Endothelial cell of umbilical vein (primary cell): ENCODE measurements at regions not wholly inside any gene's neighbourhood (a gene's known extent, or its start where the extent isn't known, plus 50 kb on each side); places are given as distances from the start of the nearest gene placed in this dataset.

Experiments used
- BruUV-seq: library from RNA; stranded (reverse); fragments of 400-500 nt; replicated peaks from 2 replicates; lab custom pipeline; 2021; lab: Mats Ljungman, UMichigan
- CTCF ChIA-PET: fragments of 300-600, 350-600 bp; sonication (Branson Sonifier 250); formaldehyde crosslinking; loops from one replicate; lab custom pipeline; 2021; ENCODE audit warnings: antibody characterized with exemption, inconsistent platforms; lab: Charles Lee
- POLR2A ChIA-PET: fragments of 300-600, 350-600 bp; sonication (Branson Sonifier 250); formaldehyde crosslinking; loops from one replicate; lab custom pipeline; 2021; ENCODE audit warnings: antibody characterized with exemption, inconsistent platforms; lab: Charles Lee
- DNase-seq: peaks from one replicate; pipeline ENCODE4 v3.0.0-alpha.2; 2011; ENCODE audit warnings: low read depth, low spot score
- FAIRE-seq: peaks from 2 replicates; lab custom pipeline; 2011; peaks lifted over from hg19 to GRCh38; lab: Jason Lieb, UNC
- H2AFZ ChIP-seq: 2 replicates; pipeline ENCODE4 v1.6.0; 2012; ENCODE audit warnings: low read depth, low read length, control low read depth, inconsistent platforms
- H3K27ac ChIP-seq: 2 replicates; pipeline ENCODE4 v1.5.1; 2011; ENCODE audit warnings: low read depth, mild to moderate bottlenecking, control low read depth, low read length, moderate library complexity; ENCODE audit not compliant: insufficient read depth
- H3K27me3 ChIP-seq, 2 experiments: 2 replicates each; pipeline versions ENCODE4 v1.6.0 to v1.6.1; 2011; ENCODE audit warnings: low read length in 2 of 2, mixed read lengths in 1 of 2; ENCODE audit not compliant: control insufficient read depth in 2 of 2, insufficient read depth in 2 of 2
- H3K36me3 ChIP-seq, 2 experiments: 2 replicates in 1 of 2; 3 replicates in 1 of 2; pipeline ENCODE4 v1.5.1; 2011; ENCODE audit warnings: low read length in 2 of 2, mild to moderate bottlenecking in 1 of 2, moderate library complexity in 1 of 2; ENCODE audit not compliant: control insufficient read depth in 2 of 2, insufficient read depth in 2 of 2; ENCODE audit errors: extremely low read depth in 1 of 2
- H3K4me1 ChIP-seq: 3 replicates; pipeline ENCODE4 v1.5.1; 2011; ENCODE audit warnings: mild to moderate bottlenecking, low read length; ENCODE audit not compliant: control insufficient read depth, insufficient read depth; ENCODE audit errors: extremely low read depth
- H3K4me2 ChIP-seq: 2 replicates; pipeline ENCODE4 v1.6.1; 2011; ENCODE audit warnings: low read length, control low read depth, mixed read lengths; ENCODE audit not compliant: insufficient read depth
- H3K4me3 ChIP-seq, 3 experiments: fragments of 200-600 bp in 1 of 3; sonication (generic), shearing (Covaris generic) in 1 of 3; replicated peaks in 1 of 3; 2 replicates each; pipeline ENCODE4 v1.5.1; 2011 to 2016; ENCODE audit warnings: control low read depth in 3 of 3, low read length in 3 of 3, mild to moderate bottlenecking in 2 of 3, inconsistent platforms in 1 of 3, low read depth in 1 of 3, moderate library complexity in 1 of 3; ENCODE audit not compliant: insufficient read depth in 1 of 3
- H3K79me2 ChIP-seq: 2 replicates; pipeline ENCODE4 v1.6.0; 2012; ENCODE audit warnings: low read length, inconsistent platforms; ENCODE audit not compliant: control insufficient read depth, insufficient read depth
- H3K9ac ChIP-seq: replicated peaks from 2 replicates; pipeline ENCODE3; 2011; ENCODE audit warnings: low read length, control low read depth; ENCODE audit not compliant: insufficient read depth; ENCODE audit errors: extremely low read depth
- H3K9me1 ChIP-seq: replicated peaks from 3 replicates; pipeline ENCODE4 v1.6.0; 2011; ENCODE audit warnings: mild to moderate bottlenecking, low read length; ENCODE audit not compliant: control insufficient read depth, insufficient read depth; ENCODE audit errors: extremely low read depth
- H3K9me3 ChIP-seq: replicated peaks from 2 replicates; pipeline ENCODE4 v1.5.1; 2012; ENCODE audit warnings: low read length, inconsistent platforms; ENCODE audit not compliant: control insufficient read depth, insufficient read depth
- H4K20me1 ChIP-seq: replicated peaks from 2 replicates; pipeline ENCODE3; 2011; ENCODE audit warnings: mild to moderate bottlenecking, low read length; ENCODE audit not compliant: control insufficient read depth, insufficient read depth; ENCODE audit errors: extremely low read depth
- EZH2 ChIP-seq: IDR thresholded peaks from 2 replicates; pipeline ENCODE4 v1.6.1; 2012; ENCODE audit warnings: borderline replicate concordance, low read depth, mild to moderate bottlenecking, moderate library complexity, low read length, inconsistent platforms; ENCODE audit not compliant: severe bottlenecking
- FOS ChIP-seq: IDR thresholded peaks from 2 replicates; pipeline ENCODE4 v1.6.1; 2011; ENCODE audit warnings: mild to moderate bottlenecking, low read length, moderate library complexity, borderline replicate concordance; ENCODE audit not compliant: insufficient read depth
- GATA2 ChIP-seq: IDR thresholded peaks from 2 replicates; pipeline ENCODE4 v1.7.0; 2011; ENCODE audit warnings: low read depth, mild to moderate bottlenecking, moderate library complexity, mixed read lengths, low read length; ENCODE audit not compliant: insufficient read length, insufficient read depth
- JUN ChIP-seq: IDR thresholded peaks from 2 replicates; pipeline ENCODE4 v1.6.1; 2011; ENCODE audit warnings: borderline replicate concordance, low read depth; ENCODE audit not compliant: insufficient read length, insufficient read depth
- MYC ChIP-seq: IDR thresholded peaks from one replicate; pipeline ENCODE4 v1.6.1; 2011; ENCODE audit warnings: mild to moderate bottlenecking, low read depth, low read length
- POLR2A ChIP-seq: IDR thresholded peaks from 2 replicates; pipeline ENCODE4 v1.6.1; 2012; ENCODE audit warnings: low read depth, mild to moderate bottlenecking, control low read depth, low read length
- POLR2AphosphoS5 ChIP-seq: IDR thresholded peaks from 2 replicates; pipeline ENCODE4 v1.6.1; 2012; ENCODE audit warnings: low read depth, mild to moderate bottlenecking, control low read depth, low read length, moderate library complexity; ENCODE audit not compliant: insufficient read depth
- dilution Hi-C: fragments of 300-500 bp; cut with MboI; formaldehyde crosslinking; loops from one replicate; pipeline ENCODE4 v1.15.0; 2019; ENCODE audit warnings: low sequenced_read_pairs; ENCODE audit not compliant: extremely low pct_ligation_motif_present
- intact Hi-C: fragments of 100-400 bp; cut with micrococcal nuclease; formaldehyde crosslinking; loops from one replicate; pipeline ENCODE4 v1.10.0; 2022
- TF ChIP-seq, protein P1 (sequence below): IDR thresholded peaks from 2 replicates; pipeline ENCODE4 v1.6.1; 2011; ENCODE audit not compliant: insufficient read depth, insufficient read length
- TF ChIP-seq, protein P2 (sequence below), 2 donors: IDR thresholded peaks; 1 replicate in 1 of 2; 2 replicates in 1 of 2; pipeline ENCODE4 v1.5.1; 2011; ENCODE audit warnings: low read length in 2 of 2, mild to moderate bottlenecking in 2 of 2, moderate library complexity in 2 of 2, control low read depth in 1 of 2, inconsistent platforms in 1 of 2, low read depth in 1 of 2; ENCODE audit not compliant: insufficient read depth in 1 of 2; ENCODE audit errors: extremely low read depth in 1 of 2

DNA sequence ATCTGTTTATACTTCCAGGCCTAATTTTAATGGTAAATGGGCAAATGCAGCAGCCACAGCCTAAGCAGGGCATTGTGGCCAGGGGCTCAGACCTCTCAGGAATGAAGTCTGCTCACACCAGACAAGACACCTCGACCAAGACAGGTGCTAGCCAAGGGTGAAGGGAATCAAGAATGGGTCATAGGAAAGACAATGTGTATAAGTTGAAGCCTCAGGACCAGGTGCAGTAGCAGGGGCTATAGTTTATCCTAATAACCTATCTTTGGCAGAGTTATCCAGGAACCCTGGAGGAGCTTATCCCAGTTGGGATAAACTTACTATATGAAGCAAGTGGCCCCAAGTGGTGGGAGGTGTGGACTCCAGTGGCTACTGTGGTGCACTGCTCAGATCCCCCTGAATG lies 165.0 kb upstream of the TAB2 start:
- Histone ChIP-seq H3K9me3 (no peaks in the 10 kb centered on the region), H3K4me2 (no peak overlapping the region), H3K9ac (no peak overlapping the region), H3K4me3 (no peak overlapping the region), H3K79me2 (no peaks in the 10 kb centered on the region), H3K27me3 (no peaks in the 10 kb centered on the region), H3K36me3 (no peaks in the 10 kb centered on the region), H3K4me1 (no peaks in the 10 kb centered on the region), H3K9me1 (no peaks in the 10 kb centered on the region), H2AFZ (no peak overlapping the region), H3K27ac (no peak overlapping the region), H4K20me1 (no peaks in the 10 kb centered on the region)
- no peak for DNase-seq
- FAIRE-seq: no peak
- dilution Hi-C loops: no loop called here
- TF ChIP-seq, protein P1, sequence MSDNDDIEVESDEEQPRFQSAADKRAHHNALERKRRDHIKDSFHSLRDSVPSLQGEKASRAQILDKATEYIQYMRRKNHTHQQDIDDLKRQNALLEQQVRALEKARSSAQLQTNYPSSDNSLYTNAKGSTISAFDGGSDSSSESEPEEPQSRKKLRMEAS: no peak
- TF ChIP-seq FOS: no peak
- no peak for TF ChIP-seq MYC
- TF ChIP-seq EZH2: no peak
- TF ChIP-seq, protein P2, sequence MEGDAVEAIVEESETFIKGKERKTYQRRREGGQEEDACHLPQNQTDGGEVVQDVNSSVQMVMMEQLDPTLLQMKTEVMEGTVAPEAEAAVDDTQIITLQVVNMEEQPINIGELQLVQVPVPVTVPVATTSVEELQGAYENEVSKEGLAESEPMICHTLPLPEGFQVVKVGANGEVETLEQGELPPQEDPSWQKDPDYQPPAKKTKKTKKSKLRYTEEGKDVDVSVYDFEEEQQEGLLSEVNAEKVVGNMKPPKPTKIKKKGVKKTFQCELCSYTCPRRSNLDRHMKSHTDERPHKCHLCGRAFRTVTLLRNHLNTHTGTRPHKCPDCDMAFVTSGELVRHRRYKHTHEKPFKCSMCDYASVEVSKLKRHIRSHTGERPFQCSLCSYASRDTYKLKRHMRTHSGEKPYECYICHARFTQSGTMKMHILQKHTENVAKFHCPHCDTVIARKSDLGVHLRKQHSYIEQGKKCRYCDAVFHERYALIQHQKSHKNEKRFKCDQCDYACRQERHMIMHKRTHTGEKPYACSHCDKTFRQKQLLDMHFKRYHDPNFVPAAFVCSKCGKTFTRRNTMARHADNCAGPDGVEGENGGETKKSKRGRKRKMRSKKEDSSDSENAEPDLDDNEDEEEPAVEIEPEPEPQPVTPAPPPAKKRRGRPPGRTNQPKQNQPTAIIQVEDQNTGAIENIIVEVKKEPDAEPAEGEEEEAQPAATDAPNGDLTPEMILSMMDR (IDR thresholded peaks at IDR 0.05; ENCODE audit: extremely low read depth in 1 of 2, insufficient read depth in 1 of 2, low read depth in 1 of 2, low read length in 2 of 2): no peak
- no peak for TF ChIP-seq POLR2AphosphoS5
- no peak for TF ChIP-seq JUN
- TF ChIP-seq GATA2: no peak
- no peak for TF ChIP-seq POLR2A
- ChIA-PET CTCF (interaction anchor here (2.0 kb wide), 1 partner anchor 279 kb away, joined by 6 read pairs; no protein-coding TSS in a partner anchor), POLR2A (no interaction called here)
- intact Hi-C loops: no loop called here
- no TSS peak for BruUV-seq
